Femur (tissue), 1 donor: ENCODE measurements at regions not wholly inside any gene's neighbourhood (a gene's known extent, or its start where the extent isn't known, plus 50 kb on each side); places are given as distances from the start of the nearest gene placed in this dataset.

Experiments used
- DNase-seq: peaks from one replicate; pipeline ENCODE4 v3.0.0-alpha.2; 2017

DNA sequence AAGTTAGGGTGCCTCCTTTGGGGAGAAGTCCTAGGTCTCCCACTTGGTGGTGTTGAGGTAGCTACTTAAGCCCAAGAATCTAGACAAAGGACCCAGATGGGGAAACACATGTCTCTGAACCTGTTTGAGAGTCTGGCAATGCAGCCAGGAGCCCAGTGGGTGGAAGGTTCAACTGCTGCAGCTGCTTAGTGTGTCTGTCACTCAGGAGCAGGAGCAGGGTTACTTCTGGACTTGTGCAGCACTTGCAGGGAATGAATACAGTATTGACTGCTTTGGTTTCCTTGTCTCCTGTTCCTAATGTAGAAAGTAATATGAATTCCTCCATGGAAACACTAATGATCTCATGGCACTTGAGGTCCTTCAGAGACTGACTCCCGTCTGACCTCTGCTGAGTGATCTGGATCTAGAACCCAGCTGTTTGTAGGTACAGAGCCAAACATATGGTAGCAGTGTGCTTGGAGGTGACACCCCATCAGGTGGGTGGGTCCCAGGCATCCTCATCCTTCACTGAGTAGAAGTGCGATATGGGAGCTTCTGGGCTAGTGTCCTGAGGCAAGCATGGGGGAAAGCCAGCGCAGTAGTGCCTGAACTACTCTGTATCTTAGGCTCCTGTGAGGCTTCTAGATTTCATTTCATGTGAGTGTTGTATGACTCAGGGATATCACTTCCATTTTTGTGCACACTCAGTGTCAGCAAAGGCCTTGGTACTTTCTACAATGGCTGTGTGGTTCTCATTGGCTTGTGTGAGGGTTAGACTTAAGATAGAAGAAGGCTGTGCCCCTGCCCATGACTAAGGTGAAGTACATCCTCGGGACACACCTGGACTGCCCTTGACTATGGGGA, 85.0 kb upstream of the WDR1 start:
- DNase-seq = no peak

DNA sequence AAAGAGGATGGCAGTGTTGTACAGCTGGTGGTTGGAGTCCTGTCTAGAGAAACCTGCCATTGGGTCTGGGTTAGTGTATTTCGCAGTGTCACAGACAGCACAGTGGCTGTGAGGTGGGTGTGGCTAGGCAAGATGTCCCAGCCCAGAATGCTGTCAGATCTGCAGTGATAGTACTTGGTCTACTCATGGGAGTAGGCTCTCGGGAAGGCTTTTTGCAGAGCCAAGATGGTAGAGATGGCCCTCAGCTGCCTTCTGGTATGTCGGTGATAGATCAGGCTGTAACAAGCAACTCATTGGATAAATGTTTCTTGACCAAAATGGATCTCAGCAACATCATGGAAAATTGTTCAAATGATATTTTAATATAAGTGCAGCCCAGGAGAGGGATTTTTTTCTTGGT, 84.3 kb upstream of the WDR1 start:
- DNase-seq = no peak

DNA sequence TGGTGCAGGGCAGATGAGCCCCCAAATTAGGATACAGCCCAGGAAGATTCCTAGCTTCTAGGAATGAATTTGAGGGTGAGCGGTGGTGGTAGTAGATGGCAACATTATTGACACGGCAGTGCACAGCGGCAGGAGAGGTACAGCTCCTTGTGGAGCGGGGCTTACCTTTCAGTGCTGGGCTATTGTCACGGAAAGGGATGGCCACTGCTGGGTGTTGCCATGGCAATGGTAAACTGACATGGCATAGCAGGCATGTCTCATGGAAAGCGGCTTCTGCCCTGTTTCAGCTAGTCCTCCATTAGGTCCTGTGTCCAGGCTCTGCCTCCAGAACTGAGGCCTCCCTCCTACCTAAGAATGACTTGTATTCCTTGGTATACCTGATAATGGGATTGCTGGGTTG, 81.8 kb upstream of the WDR1 start:
- DNase-seq = no peak

DNA sequence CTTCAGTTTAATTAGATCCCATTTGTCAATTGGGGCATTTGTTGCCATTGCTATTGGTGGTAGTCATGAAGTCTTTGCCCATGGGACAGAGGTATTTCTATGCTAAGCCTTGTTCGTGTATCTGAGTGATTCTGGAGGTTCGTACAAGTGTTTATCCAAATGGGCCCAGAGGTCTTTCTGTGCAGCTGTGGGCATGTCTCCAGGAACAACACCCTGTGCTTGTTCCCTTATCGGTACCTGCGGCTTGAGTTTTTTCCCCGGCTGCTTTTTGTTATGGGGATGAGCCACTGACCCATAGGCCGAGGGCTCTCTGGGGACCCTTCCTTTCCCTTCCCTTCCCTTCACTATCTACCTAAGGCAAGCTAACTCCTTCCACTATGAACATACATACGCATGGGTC, 81.4 kb upstream of the WDR1 start:
- DNase-seq = no peak

DNA sequence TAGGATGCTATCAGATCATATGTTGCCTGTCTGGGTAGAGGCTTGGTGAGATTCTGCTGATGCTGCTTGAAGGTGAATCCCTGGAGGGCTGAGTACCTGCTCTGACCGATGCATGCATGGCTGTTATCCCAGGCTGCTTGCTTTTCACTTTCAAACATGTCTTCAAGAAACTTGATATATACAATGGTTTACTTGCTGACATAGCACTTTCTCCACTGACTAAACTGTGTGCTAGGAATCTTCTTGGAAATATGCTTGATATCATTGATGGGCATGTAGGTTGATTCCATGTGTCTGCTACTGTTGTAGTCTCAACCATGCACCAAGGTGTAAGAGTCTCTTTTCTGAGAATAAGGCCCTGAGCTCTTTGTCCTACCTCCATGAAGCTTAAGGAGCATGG, 79.6 kb upstream of the WDR1 start:
- DNase-seq = no peak

DNA sequence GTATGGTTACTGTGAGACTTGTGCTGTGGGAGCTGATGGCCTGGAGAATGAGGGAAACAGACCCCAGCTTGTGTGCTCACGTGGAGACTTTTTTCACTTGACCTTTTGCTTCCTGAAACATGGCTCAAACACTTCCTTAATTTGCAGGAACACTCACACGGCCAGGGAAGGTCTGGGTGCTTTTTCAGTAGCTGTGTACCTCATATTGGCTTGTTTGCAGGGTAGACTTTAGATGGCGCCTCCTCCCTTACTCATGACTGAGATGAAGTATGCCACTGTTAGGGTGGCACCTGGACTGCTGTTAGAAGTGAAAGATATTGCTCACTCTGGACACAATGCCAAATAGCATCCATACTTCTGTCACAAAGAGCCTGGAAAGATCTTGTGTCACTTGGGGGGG, 75.7 kb upstream of the WDR1 start:
- DNase-seq = no peak

DNA sequence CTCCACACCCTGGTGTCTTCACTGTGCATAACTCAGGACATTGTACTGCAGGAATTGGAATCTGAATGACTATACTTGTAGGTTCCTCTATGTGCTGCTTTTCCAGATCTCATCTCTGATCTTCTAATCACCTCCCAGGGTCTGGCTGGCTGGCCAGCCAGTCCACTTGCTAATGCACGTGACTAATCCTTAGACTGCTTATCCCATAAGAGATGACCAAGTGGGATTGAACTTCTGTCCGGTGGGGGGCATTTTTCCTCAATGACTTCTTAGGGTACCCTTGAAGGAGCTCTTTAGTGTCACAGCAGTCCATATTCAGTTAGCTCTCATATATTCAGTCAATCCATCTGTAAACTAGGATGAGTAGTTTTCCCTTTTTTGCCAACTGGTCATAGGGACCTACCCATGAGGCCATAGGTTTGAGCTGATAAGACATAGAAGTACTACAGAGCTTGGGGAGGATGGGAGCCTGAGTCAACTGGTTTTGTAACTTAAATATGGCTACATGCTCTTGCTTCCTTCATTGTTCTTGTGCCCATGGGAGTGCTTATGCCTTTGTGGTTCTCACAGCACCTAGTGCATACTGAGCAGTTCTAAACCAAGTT, 71.9 kb upstream of the WDR1 start:
- no peak for DNase-seq

DNA sequence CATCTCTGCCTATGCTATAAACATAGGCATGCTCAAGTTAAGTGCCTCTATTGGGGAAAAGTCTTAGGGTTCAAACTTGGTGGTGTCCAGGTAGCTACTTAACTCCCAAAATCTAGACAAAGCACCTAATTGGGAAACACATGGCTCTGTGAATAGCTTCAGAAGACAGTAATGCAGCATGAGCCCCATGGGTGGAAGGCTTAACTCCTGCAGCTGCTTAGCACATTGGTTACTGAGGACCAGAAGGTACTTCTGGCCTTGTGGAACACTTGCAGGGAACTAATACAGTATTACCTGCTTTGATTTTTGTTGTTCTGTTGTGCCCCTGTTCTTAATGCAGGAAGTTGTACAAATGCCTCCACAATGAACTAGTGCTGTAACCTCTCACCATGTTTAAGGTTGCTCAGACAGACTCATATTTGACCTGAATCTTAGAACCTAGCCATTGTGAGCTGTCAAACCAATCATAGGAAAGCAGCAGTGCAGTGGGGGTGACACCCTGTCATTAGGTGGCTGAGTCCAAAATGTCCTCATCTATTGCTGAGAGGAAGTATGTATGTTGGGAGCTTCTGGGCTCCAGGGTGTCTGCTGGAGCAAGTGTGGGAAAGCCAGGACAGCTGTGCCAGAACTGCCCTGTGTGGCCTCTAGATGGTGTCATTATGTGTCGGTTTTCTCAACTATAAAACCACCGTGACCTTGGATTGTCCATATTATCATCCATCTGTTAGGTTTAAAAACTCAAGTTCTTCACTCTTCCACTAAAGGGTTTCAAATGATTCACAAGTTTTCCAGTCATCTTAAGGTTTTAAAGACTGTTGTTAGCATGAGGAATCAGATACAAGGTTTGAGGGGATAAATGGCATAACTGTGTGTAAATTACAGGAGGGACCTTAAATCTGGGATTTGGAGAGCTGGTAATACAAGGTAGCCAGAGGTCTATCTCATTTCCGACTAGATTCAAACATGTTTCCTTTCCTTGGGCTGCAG, 69.9 kb upstream of the WDR1 start:
- no peak for DNase-seq

DNA sequence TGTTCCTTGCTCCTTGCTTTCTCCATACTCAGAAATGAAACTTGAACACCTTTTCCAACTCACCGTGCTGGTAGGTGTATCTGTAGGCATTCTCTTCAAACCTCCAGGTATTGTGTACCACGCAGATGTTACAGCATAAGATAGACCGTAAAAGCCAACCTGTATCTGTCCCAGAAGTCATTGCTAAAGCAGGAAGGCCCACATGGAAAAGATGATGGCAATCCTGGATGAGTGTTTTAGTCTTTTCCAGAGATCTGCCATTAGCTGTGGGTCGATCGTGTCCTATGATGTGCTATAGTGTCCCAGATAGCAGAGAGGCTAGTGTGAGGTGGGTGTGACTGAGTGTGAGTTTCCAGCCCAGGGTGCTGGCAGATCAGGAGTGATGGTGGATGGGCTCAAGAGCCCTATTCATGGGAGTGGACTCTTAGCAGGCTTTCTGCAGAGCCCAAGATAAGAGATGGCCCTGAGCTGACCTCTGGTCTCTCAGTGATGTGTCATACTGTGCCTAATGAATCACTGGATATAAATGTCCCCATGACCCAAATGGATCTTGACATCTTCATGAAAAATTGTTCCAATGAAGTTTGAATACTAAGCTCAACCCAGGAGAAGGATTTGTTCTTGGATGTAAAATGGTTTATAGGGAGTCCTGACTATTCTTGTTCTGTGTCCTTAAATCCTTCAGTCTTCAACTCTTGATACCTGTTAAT, 69.1 kb upstream of the WDR1 start:
- DNase-seq = no peak

DNA sequence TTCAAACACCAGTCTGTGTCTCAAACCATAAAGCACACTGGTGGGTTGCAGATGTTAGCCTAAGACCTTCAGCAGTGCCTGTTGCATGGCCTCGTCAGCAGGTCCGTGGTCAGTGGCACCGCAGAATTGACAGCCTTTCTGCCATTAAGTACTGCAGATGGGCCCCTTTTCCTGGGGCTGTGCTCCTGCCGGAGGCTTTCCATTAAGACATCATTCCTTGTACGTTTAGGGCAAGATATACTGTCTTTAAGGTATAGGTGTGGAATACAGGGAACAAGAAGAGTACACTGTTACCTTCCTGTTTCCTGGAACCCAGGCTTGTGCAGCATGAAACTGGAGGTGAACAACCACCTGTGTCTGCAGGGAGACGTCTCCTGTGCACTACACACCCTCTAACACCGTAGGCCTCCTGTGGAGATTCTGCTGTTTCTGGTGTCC, 67.9 kb upstream of the WDR1 start:
- no peak for DNase-seq

DNA sequence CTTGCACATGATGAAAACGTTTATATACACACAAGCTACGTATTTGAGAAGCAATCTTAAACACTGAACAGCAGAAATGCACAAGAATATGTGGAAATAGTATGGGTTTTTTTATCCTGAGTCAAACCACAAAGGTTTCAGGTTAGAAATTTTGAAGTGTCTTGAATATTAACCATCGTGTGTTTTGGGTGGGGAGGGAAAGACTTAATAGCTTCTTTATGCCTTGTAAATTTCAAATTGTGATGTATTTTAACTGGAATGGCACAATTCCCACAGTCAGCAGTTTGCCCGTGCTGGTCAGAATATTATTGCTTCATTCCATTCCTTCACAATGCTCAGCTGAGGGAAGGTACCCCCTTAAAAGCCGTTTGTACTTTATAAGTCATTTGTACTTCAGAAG, 67.4 kb upstream of the WDR1 start:
- DNase-seq = no peak

DNA sequence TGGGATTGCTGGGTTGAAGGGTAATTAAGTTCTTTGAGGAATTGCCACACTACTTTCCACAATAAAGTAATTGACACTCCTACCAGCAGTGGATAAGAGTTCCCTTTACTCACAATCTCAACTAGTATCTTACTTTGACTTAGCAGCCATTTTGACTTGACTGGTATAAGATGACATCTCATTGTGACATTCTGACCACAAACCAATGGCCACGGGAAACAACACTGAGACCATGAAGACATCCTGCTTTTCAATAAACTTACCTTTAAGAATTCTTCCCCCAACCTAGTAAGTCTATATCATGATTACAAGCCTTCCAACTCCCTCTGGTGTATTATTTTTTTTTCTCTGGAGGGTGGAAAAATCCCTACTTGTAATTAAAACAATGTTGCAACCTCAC, 66.9 kb upstream of the WDR1 start:
- DNase-seq = no peak

DNA sequence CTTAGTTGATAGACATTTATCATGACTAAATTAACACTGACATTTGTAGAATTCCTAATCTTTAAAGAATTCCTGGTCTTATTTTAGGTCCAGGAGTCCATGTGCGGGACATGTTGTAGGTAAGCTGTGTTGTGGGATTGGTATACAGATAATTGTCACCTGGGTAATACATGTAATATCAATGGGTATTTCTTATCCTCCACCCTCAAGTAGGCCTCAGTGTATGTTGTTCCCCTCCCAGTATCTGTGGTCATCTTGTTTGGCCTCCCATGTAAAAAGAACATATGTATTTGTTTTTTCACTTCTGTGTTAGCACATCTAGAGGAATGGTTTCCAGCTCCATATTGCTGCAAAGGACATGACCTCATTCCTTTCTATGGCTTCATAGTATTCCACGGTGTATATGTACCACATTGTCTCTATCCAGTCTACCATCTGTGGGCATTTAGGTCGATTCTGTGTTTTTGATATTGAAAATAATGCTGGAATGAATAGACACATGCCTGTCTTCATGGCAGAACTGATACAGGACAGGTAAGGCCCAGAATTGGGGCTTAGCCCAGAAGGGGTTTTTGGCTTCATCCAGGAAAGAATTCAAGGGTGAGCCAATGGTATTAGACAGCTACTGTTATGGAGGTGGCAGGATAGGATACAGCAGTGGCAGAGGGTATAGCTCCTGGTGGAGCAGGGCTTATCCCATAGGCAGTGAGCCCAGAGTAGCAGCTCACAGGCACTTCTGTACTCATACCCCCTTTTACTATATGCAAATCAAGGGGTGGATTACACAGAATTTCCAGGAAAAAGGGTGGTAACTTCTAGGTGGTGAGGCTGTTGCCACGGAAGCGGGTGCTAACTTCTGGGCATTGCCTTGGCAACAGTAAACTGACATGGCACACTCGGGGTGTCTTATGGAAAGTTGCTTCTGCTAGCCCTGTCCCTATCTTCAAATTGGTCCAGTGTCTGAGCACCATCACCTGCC, 66.1 kb upstream of the WDR1 start:
- no peak for DNase-seq

DNA sequence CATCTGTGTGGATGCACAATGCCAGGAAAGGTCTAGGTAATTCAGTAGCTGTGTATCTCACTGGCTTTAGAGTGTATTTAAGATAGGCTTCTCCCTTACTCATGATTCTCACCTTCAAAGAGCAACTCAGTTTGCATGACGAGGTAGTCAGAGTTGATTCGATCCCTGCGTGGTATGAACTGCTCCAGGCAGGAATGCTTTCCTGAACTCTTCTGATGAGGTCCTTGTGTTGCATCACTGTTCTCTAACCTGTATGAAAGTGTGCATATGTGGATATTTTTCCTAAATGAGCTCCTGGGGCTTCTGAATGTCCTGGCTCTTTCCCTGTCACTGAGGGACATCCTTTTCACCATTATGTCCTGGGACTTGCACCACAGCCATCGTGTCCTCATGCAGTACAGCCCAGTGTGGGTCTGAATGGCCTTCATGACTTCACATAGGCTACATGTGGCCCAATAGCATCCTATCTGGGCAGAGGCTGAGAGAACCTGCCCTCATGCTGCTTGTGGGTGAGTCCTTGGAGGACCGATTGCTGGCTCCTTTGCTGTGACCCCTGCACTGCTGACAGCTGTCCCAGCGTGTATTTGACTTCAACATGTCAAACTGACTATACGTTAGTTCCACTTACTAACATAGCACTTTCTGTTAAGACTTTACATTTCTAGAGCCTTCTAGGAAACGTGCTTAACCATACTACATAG, 65.3 kb upstream of the WDR1 start:
- no peak for DNase-seq

DNA sequence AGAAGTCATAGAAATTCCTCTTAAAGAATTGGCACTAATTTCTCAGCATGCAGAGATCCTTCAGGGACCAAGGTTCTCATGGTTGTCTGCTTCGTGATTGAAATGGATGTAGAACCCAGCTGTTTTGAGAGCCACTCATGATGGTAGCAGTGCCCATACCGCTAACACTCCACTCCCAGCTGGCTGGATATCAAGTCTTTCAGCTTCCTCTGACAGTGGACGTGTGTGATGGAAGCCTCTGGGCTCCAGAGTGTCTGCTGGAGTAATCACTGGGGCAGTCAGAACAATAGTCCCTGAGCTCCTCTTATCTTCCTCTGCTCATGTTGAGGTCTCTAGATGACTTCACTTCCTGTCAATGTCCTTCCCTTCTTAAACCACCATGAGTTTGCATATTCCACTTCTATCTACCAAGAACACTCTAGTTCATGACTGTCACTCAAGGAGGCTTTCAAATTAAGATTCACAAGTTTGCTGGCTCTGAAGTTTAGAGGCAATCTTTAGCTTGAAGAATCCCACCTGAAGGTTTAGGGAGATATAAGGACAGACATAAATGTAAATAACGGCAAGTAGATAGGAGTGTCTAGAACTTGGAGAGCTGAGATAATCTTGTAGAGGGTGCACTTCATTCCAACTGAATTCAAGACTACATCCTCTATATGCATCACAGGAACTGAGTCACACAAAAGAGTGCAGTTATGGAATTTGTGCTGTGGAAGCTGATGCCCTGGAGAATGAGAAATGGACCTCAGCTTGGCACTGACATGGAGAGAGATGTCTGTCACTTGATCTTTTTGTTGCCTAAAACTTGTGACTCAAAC, 64.5 kb upstream of the WDR1 start:
- no peak for DNase-seq

DNA sequence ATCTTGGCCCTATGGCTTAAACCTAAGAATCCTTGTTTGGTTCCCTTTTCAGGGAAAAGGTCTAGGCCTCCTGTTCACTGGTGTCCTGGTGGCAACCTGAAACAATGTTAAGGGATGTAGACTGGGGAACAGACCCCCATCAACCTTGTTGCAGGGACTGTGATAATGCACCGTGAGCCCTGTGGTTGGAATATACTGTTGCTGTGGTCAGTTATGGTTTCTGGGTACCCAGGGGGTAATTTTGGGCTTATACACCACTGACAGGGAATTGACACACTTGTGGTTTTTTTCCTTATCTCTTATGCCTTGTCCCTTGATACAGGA, 64.0 kb upstream of the WDR1 start:
- DNase-seq = no peak

DNA sequence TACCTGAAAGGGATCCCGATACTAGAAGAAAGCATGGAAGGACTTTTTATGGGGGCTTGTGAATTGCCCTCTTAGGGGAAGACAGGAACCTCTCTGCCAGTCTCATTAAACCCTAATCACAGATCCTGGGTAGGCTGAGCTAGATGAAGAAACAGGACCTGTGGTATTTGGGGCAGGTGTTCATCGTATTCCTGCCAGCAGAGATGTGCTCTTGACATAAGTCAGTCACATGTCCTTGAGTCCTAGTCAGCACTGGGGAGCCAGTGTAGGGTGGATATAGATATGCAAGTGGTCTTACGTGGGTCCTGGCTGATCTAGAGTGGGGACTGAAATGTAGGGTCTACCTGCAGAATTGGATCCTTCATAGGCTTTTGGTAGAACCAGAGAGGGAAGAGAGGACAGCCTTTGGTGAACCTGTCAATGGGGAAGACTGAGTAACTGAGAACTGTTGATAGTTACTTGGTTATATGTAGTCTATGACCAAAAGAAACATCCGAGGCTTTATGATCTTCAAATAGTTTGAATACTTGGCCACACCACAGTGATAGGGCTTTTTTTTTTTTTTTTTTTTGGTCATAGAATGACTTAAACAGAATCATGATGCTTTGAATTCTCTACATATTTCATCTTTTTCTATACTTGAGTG, 63.5 kb upstream of the WDR1 start:
- no peak for DNase-seq

DNA sequence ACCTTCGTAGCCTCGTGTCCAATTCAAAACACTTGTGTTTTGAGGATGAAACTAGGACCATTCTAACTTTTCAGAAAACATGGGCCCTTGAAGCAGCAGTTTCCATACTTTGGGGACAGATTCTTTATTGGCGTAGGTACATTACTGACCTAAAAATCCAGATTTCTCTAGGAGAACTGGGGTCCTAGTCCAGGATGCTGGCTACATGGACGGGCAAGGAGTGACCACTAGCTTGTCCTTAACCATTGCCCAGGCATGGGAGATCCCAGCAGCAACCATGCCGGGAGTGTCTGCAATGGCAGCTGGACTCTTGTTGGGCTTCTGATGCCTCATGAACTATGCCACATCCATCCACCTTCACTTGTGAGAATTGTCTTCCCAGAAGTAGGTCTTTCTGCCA, 62.2 kb upstream of the WDR1 start:
- no peak for DNase-seq

DNA sequence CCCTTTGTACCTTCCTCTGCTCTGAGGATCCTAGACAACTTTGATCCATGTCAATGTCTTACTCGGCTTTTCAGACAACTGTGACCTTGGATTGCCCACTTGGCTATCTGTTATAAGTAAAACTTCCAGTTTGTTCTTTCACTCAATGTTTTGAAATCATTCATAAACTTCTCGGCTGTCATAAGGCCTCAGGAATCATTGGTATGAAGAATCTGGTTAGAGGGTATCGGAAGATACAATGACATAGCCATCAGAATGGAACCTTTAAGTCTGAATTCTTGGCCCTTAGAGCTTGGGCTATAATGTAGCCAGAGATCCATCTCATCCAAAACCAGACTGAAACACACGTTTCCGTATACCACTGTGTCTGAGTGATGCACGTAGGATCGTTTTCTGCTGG, 59.0 kb upstream of the WDR1 start:
- no peak for DNase-seq
